Muscle of back (tissue), 3 donors: ENCODE measurements at regions not wholly inside any gene's neighbourhood (a gene's known extent, or its start where the extent isn't known, plus 50 kb on each side); places are given as distances from the start of the nearest gene placed in this dataset.
"Not testable (repeated sequence)": the region's sequence is repeated elsewhere in the genome, so short reads cannot be mapped to it uniquely, and the experiment has no call there.

Experiments
- DNase-seq, 3 donors: peaks; one replicate each; pipeline versions ENCODE4 v3.0.0 to v3.0.0-alpha.2; 2013

DNA sequence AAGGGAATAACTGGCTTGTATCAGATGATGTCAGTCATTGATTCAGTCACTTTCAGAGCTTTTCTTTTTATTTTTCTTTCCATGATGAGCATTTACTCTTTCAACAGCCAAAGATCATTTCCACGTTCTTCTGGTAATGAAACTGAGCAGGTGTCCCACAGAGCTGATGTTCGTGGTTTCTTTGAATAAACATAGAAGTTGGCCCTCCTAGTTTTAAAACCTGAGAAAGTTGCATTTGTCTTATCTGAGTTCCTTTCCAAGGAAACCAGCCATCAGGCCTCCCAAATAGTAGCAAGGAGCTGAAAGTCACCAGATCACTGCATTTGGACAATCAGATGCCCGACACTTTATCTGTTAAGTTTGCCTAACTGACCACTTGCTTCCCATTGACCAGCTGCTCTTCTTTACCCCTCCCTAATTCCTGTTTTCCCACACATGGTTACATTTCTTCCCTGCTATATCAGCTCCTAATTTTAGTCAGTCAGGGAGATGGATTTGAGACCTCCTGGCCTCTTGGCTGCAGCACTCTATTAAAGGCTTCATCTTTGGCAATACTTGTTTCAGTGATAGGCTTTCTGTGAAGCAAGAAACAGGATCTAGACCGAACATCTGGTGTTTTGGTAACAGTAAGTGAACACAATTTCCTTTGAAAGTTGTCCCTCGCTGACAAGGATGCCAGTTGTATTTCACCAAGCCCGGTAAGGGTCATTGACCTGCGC is 420.8 kb downstream of the CHSY3 start:
- DNase-seq = no peak

DNA sequence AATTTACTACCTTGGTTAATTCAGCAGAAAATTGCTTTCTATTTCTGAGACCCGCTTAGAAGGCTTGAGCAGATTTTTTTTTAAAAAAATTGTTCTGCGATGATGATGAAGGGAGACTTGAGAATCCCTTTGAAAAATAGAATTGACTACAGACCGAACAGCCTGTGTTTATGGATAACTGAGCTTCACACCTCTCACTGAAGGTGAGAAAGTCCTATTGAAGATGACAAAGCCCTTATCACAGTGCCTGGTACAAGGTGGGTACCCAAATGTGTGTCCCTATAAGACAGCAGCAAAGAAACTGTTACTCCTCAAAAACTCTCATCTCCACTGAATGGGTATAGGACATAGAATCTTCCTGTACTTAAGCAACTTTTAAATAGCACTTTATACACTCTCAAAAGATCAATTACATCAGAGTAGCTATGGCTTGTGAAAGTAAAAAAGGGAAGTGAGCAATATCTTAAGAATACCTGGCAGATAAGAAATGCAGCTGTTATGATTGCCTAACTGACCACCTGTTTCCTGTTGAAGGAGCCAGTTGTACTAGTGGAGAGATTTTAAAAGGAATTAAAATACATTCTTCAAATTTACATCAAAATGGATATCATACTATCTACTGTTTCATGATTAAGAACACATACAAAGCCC is 419.7 kb downstream of the CHSY3 start:
- no peak for DNase-seq

GRCh38 chr5:130321931-130322330 is 417.7 kb downstream of the CHSY3 start:
- no peak for DNase-seq

DNA sequence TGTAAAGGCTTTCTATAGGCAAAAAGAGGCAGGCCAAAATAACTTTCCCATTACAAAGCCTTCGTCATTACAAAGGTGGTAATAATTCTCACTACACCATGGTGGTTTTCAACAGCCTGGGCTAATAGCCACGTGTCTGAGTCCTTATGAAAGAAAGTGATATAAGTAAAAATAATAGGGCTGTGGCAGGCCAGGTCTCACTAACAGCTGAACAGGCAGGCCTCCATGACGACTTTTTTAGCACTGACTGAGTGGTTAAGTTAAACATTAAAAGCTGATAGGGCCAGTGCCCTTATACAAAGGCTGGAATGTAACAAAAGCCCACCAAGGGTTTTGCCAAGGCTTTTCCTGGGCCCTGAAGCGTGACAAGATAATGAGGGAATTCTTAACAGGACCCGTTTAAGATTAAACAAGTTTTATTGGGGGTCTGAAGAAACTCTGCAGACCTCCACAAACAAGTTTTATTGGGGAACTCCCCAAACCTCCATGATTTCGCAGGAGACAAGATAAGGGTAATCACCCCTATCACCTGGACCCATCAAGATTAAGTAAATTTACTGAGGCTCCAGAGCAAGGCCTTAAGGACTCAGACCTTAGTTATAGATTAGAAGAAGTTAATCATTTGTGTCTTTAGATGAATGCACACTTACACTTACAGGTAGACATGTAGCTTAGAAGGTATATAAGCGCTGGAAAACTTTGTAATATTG is 412.9 kb downstream of the CHSY3 start:
- no peak for DNase-seq

DNA sequence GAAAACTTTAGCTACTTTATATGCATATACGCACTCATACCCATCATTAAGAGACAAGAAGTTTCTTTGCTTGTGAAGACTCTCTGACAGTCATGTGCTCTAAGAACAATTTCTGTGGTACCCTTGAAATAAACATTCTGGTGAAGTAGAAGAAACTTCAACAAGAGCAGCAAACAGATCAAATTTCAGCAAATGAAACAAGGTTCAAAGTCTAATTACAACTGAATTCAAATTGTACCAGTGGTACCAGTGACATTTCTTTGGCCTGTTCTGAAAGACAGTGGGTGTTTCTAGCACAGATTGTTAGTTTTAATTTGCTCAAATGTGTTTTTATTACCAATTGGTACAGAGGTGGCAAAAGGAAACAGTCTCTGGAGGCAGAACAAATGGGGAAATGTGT is 391.0 kb downstream of the CHSY3 start:
- no peak for DNase-seq

DNA sequence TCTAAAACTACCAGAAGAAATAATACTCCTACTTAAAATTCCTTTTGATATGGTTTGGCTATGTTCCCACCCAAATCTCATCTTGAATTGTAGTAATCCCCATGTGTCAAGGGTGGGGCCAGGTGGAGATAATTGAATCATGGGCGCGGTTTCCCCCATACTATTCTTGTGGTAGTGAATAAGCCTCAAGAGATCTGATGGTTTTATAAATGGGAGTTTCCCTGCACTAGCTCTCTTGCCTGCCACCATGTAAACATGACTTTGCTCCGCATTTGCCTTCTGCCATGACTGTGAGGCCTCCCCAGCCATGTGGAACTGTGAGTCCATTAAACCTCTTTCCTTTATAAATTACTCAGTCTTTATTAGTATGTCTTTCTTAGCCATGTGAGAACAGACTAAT is 390.5 kb downstream of the CHSY3 start:
- not testable (repeated sequence) for DNase-seq

- DNase-seq = peak in 1 of 3 donors; percentile 11
Observed at GRCh38 chr5:130290219-130290618, 386.0 kb downstream of the CHSY3 start.

DNA sequence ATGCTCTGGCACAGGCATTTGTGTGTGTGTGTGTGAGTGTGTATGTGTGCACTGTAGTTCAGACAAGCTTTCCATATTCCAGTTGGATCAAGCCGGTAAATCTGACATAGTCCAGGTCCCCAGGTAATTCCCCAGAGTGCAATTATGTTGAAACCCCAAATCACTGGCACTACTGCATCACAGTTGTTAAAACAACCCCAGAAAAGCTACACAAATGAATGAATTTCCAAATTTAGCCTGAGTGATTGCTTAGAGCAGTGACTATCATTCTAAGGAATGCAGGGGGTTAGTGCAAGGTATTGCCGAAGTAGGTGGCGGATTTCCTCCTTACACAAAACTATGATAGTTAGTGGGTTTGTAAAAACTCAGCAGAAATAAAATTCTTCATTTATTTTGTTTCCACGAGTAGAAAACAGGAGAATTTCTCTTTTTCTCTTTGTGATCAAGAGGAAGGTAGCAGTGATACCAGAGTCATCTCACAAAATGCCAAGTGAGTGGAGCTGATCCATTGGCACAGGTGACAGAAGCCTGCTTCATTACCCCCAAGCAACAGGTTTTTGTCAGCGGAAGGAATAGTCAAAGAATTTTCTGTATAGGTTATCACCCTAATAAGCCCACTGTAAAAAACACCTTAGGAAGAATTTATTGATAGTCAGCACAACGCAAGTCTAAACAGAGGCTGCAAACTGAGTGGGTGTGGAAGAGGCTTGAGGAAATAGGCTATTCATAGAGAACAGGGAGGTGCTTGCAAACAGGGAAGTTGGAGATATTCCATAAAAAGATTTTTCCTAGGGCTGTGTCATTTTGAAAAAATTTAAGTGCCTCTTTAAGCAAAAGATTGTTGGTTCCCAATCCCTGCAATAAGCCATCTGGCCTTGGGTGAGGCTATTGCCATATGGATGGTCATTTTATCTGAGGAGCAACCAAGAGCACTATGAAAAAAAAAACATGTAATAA is 385.1 kb downstream of the CHSY3 start:
- no peak for DNase-seq

GRCh38 chr5:130287438-130287837 is 383.2 kb downstream of the CHSY3 start:
- no peak for DNase-seq

- DNase-seq = peak in 1 of 3 donors; percentile 44
Observed at GRCh38 chr5:130286971-130287370, 382.7 kb downstream of the CHSY3 start.

DNA sequence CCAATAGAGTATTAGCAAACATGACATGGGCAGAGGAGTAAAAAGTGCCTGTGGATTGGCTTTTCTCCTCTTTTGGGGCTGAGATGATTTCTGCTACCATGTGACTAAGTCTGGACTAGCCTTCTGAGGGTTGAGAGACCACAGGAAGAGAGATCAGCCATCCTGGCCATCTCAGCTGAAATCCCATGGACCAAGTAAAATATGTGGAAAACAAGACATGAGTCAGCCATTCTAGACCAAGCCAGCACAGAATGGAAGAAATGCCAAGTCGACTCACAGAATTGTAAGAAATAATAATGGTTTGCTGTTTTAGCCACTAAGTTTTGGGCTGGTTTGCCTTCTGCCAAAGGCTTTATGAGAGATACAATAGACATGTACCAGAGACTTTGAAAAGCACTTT is 377.8 kb downstream of the CHSY3 start:
- peak in 1 of 3 donors; percentile 70 for DNase-seq

DNA sequence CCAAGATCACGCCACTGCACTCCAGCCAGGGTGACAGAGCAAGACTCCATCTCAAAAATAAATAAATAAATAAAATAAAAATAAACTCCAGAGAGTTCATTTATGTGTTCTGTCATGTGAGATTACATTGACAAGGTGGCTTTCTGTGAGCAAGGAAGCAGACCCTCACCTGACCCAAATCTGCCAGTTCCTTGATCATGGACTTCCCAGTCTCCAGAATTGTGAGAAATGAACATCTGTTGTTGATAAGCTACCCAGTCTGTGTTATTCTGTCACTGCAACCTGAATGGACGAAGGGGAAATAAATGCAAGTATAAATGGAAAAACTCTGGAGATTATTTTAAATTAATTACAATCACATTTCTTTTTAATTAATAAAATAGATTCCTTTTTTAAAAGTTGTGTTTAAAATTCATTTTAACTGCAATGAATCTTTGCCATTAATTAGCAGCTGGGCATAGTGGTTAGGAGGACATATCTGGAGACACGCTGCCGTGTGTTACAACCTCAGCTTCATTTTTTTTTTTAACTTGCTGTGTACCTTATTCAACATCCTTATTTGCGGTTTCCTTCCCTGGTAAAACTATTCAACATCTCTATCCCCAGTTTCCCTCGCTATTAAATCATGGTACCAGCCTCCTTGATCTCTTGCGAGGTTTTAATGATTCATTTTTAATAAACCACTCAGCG is 376.4 kb downstream of the CHSY3 start:
- DNase-seq = no peak

DNA sequence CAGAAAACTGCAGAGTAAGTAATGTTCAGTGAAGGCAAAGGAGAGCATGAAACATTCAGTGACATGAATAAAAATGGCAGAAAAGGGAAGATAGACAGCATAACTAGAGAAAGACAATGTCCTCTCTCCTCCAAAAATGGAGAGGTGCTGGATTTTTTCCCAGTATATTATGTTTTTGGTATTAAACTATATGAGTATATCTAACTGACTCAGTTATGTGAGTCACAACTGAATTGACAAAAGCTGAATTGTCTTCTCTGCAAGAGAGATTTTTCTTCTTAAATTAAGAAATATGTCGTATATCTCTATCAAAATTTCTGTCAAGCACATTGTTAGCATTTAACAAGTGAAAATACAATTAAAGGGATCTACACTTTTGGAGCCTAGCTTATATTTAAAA is 375.1 kb downstream of the CHSY3 start:
- DNase-seq = no peak

DNA sequence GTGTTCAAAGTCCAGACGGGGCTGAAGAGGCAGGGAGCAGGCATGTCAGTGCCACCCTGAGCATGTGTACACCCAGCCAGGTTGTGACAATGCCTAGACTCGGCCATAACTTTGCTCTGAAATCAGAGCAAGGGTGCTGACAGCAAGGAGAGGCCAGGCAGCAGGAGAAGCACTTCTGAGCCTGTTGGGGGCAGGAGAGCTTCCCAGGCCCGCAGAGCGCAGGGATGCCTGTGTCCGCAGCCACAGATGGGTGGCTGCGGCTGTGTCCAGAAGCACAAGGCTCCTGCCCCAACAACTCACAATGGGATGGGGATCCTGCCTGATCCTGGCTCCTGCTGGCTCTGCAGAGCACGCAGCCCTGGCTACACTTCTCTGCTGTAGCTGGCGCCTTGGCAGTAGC is 373.9 kb downstream of the CHSY3 start:
- no peak for DNase-seq

DNA sequence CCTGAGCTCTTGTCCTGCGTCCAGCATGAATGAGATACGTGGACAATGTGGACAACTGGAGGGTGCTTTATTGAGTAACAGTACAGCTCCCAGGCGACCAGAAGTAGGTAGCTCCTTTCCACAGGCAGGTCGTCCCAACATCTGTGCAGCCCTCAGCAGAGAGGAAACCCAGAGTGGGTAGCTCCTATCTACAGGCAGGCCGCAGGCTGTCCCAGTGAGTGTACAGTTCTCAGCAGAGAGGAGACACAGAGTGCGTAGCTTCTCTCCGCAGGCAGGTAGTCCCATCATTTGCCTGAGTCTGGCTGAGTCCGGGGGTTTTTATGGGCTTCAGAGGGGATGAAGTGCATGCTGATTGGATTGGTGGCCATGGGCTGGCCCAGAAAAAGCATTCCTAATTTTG is 373.3 kb downstream of the CHSY3 start:
- DNase-seq = no peak

DNA sequence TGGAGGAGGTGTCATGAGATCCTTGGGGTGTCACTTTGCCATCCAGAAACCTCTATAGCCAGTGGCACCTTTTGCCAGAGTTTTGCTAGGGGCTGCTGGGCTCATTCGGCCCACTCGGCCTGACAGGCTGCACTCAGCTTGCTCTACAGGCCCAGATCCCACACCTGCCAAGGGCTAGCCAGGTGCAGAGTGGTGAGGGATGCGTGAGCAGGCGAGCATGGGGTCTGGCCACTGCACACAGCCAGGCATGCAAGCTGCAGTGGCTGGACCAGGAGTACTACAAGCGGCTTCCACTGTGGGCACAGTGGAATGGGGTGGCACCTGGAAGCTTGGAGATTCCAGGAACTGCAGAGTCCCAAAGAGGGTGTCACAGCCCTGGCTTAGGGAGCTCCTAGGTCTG is 372.7 kb downstream of the CHSY3 start:
- DNase-seq = no peak

DNA sequence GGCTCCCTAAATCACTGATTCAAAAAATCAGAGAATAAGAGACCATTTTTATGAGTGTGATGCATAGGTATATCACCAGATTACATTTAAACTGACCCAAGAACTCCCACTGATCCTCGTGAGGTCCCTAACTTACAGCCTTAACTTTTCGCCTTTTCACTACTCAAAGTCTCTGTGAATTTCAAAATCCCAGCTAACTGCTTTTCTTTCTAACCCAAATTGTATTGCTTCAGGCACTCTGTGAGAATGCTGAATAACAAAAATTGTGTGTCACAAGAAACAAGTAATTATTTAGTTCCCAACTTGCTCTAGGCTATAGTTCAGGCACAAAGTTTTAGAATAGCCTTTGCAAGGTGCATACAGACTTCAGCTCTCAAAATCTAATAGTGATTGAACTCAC is 368.6 kb downstream of the CHSY3 start:
- no peak for DNase-seq

DNA sequence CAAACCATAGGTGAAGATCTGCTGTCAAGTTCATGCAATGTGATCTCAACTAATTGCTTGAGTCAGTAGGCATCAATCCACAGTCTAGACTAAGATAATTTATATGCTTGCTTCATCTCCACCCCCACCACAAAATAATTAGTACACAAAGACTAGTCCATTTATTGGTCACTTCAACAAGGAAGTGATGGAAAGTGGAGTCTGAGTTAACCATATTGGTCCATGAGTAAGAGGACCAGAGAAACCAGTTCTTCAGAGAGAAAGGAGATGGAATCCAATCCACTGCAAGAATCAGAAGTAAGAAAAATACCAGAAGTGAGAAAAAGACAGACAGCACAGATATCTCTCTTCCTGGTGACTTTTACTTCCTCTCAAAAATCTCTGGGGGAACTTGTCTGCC is 366.5 kb downstream of the CHSY3 start:
- no peak for DNase-seq

DNA sequence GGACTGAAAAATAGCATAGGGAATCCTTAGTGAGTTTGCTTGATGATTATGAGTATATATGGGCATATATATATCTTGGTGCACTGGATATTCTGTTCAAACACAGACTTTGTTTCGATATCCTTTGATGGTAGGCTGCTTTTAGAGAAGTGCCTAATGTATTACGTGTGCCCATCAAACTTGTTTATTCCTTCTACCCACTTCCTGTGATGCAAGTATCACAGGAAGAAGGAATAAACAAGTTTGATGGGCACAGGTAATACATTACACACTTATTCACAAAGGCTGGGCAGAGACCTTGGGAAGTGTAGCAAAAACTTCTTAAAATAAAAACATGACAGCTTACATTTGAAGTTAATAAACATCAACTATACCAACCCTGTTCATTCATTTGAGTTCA is 364.2 kb downstream of the CHSY3 start:
- DNase-seq = no peak

DNA sequence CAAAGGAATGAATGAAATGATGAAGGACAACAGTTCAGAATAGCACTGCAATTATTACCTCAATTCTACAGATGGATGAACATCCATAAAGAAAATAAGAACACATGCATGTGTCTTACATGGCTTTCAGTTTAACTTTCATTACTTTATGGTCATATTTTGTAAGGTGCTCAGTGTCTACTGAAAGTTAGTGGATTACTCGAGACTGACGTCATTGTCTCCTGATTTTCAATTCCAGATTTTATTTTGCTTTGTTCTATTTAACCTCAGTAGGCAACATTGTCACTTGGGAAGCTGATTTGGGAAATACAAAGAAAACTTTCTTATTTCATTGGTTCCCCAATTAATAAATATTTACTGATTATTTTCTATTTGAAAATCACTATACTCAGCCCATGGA is 363.7 kb downstream of the CHSY3 start:
- no peak for DNase-seq

DNA sequence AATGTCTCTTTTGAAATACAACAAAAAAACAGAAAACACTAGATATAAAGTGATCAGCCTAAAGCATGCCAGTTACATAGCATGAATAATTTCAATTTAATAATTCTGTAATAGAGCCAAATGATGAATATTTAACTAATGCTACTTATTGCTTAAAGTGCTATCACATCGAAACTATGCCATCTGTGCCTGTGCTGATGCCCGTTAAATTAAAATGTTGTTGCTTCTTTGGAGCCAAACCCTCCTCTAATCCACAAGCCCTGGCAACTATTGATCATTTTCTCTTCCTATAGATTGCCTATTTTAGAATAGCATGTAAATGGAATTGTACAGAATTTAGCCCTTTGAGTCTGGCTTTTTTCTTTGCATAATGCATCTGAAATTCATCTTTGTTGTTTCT is 356.2 kb downstream of the CHSY3 start:
- no peak for DNase-seq
